Prostate gland (tissue), 2 donors: ENCODE measurements at regions not wholly inside any gene's neighbourhood (a gene's known extent, or its start where the extent isn't known, plus 50 kb on each side); places are given as distances from the start of the nearest gene placed in this dataset.

Source experiments
- POLR2A ChIP-seq: fragments of 450-650 bp; IDR thresholded peaks from one replicate; pipeline ENCODE4 v1.6.1; 2016; ENCODE audit warnings: antibody characterized with exemption, mild to moderate bottlenecking
- POLR2AphosphoS5 ChIP-seq: sonication (generic); formaldehyde crosslinking; IDR thresholded peaks from one replicate; pipeline ENCODE4 v1.6.1; 2017; ENCODE audit warnings: antibody characterized with exemption
- TF ChIP-seq, protein P1 (sequence below), 4 experiments: fragments of 200-600 bp in 2 of 4; fragments of 450-650 bp in 2 of 4; sonication (generic) in 2 of 4; IDR thresholded peaks; 1 replicate in 3 of 4; 2 replicates in 1 of 4; pipeline ENCODE4 v1.5.1; 2016 to 2019; ENCODE audit warnings: antibody characterized with exemption in 4 of 4, mild to moderate bottlenecking in 2 of 4, moderate library complexity in 2 of 4

DNA sequence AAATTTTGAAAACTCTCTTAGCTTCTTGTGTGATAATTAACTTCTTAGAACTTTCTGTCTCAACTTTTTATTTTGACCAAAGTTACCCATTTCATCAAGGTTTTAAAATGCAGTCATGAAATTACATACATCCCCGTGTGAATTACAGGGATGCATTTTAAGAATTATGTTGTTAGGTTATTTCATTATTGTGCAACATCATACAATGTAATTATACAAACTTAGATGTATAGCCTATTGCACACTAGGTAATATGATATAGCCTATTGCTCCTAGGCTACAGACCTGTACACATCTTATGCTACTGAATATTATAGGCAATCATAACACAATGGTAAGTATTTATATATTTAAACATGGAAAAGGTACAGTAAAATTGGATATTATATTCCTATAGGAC, 228.1 kb upstream of the C11orf87 start:
- TF ChIP-seq, protein P1, sequence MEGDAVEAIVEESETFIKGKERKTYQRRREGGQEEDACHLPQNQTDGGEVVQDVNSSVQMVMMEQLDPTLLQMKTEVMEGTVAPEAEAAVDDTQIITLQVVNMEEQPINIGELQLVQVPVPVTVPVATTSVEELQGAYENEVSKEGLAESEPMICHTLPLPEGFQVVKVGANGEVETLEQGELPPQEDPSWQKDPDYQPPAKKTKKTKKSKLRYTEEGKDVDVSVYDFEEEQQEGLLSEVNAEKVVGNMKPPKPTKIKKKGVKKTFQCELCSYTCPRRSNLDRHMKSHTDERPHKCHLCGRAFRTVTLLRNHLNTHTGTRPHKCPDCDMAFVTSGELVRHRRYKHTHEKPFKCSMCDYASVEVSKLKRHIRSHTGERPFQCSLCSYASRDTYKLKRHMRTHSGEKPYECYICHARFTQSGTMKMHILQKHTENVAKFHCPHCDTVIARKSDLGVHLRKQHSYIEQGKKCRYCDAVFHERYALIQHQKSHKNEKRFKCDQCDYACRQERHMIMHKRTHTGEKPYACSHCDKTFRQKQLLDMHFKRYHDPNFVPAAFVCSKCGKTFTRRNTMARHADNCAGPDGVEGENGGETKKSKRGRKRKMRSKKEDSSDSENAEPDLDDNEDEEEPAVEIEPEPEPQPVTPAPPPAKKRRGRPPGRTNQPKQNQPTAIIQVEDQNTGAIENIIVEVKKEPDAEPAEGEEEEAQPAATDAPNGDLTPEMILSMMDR (IDR thresholded peaks at IDR 0.05): no peak
- no peak for TF ChIP-seq POLR2AphosphoS5
- TF ChIP-seq POLR2A: no peak
